Astrocyte of the cerebellum (primary cell): ENCODE measurements at regions not wholly inside any gene's neighbourhood (a gene's known extent, or its start where the extent isn't known, plus 50 kb on each side); places are given as distances from the start of the nearest gene placed in this dataset.

Experiments used
- DNase-seq: peaks from one replicate; pipeline ENCODE4 v3.0.0-alpha.2; 2011; ENCODE audit warnings: low read depth
- H3K4me3 ChIP-seq: 2 replicates; pipeline ENCODE4 v1.5.1; 2011; ENCODE audit warnings: mild to moderate bottlenecking, low read depth, low read length, moderate library complexity
- in situ Hi-C: cut with HindIII; loops from 2 replicates; pipeline ENCODE4 v1.10.0; 2017; ENCODE audit warnings: low sequenced_read_pairs
- TF ChIP-seq, protein P1 (sequence below): IDR thresholded peaks from 2 replicates; pipeline ENCODE4 v1.5.1; 2012; ENCODE audit warnings: low read length, low read depth, moderate library complexity, mild to moderate bottlenecking; ENCODE audit errors: missing control alignments

- in situ Hi-C loops: no loop called here
- no peak for DNase-seq
- TF ChIP-seq, protein P1, sequence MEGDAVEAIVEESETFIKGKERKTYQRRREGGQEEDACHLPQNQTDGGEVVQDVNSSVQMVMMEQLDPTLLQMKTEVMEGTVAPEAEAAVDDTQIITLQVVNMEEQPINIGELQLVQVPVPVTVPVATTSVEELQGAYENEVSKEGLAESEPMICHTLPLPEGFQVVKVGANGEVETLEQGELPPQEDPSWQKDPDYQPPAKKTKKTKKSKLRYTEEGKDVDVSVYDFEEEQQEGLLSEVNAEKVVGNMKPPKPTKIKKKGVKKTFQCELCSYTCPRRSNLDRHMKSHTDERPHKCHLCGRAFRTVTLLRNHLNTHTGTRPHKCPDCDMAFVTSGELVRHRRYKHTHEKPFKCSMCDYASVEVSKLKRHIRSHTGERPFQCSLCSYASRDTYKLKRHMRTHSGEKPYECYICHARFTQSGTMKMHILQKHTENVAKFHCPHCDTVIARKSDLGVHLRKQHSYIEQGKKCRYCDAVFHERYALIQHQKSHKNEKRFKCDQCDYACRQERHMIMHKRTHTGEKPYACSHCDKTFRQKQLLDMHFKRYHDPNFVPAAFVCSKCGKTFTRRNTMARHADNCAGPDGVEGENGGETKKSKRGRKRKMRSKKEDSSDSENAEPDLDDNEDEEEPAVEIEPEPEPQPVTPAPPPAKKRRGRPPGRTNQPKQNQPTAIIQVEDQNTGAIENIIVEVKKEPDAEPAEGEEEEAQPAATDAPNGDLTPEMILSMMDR: no peak
- no peak overlapping the region for H3K4me3 ChIP-seq
Observed at GRCh38 chr7:54881816-54882520, 123.0 kb upstream of the SEC61G start.

GRCh38 chr7:54882694-54883093 lies 123.7 kb upstream of the SEC61G start:
- TF ChIP-seq, protein P1: no peak
- no peak overlapping the region for H3K4me3 ChIP-seq
- DNase-seq: no peak
- in situ Hi-C loops: no loop called here

DNA sequence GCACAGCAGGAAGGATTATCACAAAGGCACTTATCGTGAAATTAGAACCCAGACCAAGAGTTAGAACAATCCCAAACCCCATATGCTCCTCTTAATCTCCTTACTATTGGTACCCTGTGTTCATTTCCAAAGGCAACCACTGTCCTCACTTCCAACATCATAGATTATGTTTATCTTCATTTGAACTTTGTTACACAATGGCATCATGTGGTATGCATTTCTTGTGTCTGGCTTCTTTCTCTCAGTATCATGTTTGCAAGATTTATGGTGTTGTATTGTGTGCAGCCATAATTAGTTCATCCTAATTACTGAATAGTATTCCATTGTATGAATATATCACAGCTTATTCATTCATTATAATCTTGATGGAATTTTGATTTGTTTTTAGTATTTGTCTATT lies 124.6 kb upstream of the SEC61G start:
- TF ChIP-seq, protein P1: no peak
- in situ Hi-C loops: no loop called here
- no peak for DNase-seq

GRCh38 chr7:54885285-54885684 lies 126.3 kb upstream of the SEC61G start:
- DNase-seq: no peak
- TF ChIP-seq, protein P1: no peak
- no peak overlapping the region for H3K4me3 ChIP-seq
- in situ Hi-C loops: no loop called here

More for the DNA sequence above, 124.6 kb upstream of the SEC61G start:
- no peak overlapping the region for H3K4me3 ChIP-seq

DNA sequence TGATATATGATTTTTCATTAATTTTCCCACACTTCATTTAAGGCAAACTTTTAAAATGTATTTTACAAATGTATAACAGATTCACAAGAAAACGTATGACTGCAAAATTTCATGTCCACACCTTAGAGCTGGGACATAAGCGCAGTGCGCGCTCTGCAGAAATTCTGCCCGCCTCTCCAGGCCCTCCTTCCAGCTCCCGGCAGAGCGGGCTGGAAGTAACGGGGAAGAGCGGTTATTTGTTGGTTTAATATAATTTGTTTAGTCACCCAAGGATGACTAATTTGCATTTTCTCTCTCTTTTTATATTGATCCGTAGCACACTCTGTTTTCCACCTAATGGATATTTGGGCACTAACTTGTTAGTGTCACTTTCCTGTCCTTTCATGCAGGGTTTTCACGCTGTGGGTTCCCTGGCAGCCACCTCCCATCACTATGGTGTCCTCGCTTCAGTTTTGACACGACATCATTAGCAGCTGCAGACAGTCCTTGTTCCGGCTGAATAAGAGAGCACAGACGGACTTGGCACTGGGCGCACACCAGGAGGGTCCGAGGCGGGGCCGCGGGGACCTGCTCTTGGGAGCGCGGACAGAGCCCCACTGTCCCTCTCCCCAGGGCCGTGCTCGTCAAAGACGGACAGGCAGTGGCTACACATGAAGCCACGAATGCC lies 129.2 kb upstream of the SEC61G start:
- H3K4me3 ChIP-seq: peak overlapping the region; percentile 48
- TF ChIP-seq, protein P1: no peak
- in situ Hi-C loops: no loop called here
- no peak for DNase-seq

DNA sequence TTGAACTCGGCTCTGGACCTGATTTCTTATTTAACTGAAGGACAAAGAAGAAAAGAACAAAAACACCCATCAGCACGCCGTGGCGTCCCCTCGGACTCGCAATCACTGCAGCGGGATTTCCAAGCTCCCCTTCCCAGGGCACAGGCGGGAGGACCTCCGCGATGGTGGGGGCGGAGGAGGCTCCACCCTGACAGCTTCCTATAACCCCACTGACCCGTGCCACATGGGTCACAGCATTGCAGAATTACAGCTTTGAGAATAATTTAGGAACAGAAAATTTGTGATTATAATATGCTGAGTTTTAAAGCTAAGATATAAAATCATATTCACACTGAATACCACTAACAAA lies 129.7 kb upstream of the SEC61G start:
- DNase-seq: no peak
- TF ChIP-seq, protein P1: no peak
- in situ Hi-C loops: no loop called here
- peak overlapping the region; percentile 48 for H3K4me3 ChIP-seq
